ENCODE measurements at regions not wholly inside any gene's neighbourhood (a gene's known extent, or its start where the extent isn't known, plus 50 kb on each side); places are given as distances from the start of the nearest gene placed in this dataset.

- DNase-seq = no peak
Measured at GRCh38 chr13:31614073-31614472, 125.3 kb upstream of the RXFP2 start.

- DNase-seq = no peak
Measured at GRCh38 chr13:31614704-31615103, 124.6 kb upstream of the RXFP2 start.

- no peak for DNase-seq
Measured at GRCh38 chr13:31625115-31625514, 114.2 kb upstream of the RXFP2 start.

GRCh38 chr13:31627097-31627845, 112.1 kb upstream of the RXFP2 start:
- DNase-seq = no peak

GRCh38 chr13:31629085-31629780, 110.1 kb upstream of the RXFP2 start:
- DNase-seq = no peak

GRCh38 chr13:31631071-31631470, 108.3 kb upstream of the RXFP2 start:
- no peak for DNase-seq

GRCh38 chr13:31631746-31632145, 107.6 kb upstream of the RXFP2 start:
- no peak for DNase-seq

GRCh38 chr13:31638577-31638976, 100.7 kb upstream of the RXFP2 start:
- no peak for DNase-seq

- DNase-seq = no peak
Measured at GRCh38 chr13:31639443-31640163, 99.7 kb upstream of the RXFP2 start.

GRCh38 chr13:31649766-31650165, 89.6 kb upstream of the RXFP2 start:
- no peak for DNase-seq

GRCh38 chr13:31653730-31654129, 85.6 kb upstream of the RXFP2 start:
- no peak for DNase-seq

- DNase-seq = no peak
Measured at GRCh38 chr13:31663880-31664585, 75.3 kb upstream of the RXFP2 start.

- no peak for DNase-seq
Measured at GRCh38 chr13:31670831-31671617, 68.3 kb upstream of the RXFP2 start.

- no peak for DNase-seq
Measured at GRCh38 chr13:31674051-31674450, 65.3 kb upstream of the RXFP2 start.

GRCh38 chr13:31675440-31675953, 63.8 kb upstream of the RXFP2 start:
- DNase-seq = no peak

- no peak for DNase-seq
Measured at GRCh38 chr13:31681133-31681532, 58.2 kb upstream of the RXFP2 start.

- no peak for DNase-seq
Measured at GRCh38 chr13:31684466-31684865, 54.9 kb upstream of the RXFP2 start.

GRCh38 chr13:31686670-31687425, 52.5 kb upstream of the RXFP2 start:
- DNase-seq = no peak

Measured in right forelimb (tissue), 1 donor.